GM12878 (cell line): ENCODE measurements at regions not wholly inside any gene's neighbourhood (a gene's known extent, or its start where the extent isn't known, plus 50 kb on each side); places are given as distances from the start of the nearest gene placed in this dataset.

ENCODE experiments used
- ATAC-seq: fragments of 200-7000 bp; cut with Tn5 transposase; 3 replicates; pipeline ENCODE4 v1.9.1; 2020; ENCODE audit warnings: mild to moderate bottlenecking, moderate library complexity
- BruUV-seq: library from RNA; stranded (reverse); fragments of 400-500 nt; replicated peaks from 2 replicates; lab custom pipeline; 2021; lab: Mats Ljungman, UMichigan
- CTCF ChIA-PET: fragments of 300-600 bp; sonication (Branson Sonifier 250); formaldehyde crosslinking; extraction: SDS; loops from one replicate; lab custom pipeline; 2021; ENCODE audit warnings: inconsistent platforms; lab: Yijun Ruan, JAX
- POLR2A ChIA-PET: fragments of 350-600 bp; formaldehyde crosslinking; extraction: SDS; loops from one replicate; lab custom pipeline; 2021; ENCODE audit warnings: inconsistent platforms; lab: Charles Lee
- RAD21 ChIA-PET: fragments of 300-600 bp; sonication (Branson Sonifier 250); formaldehyde crosslinking; loops from one replicate; lab custom pipeline; 2023; ENCODE audit warnings: antibody characterized with exemption; ENCODE audit not compliant: unreplicated experiment; lab: Charles Lee
- SMC1A ChIA-PET: fragments of 300-600 bp; sonication (Branson Sonifier 250); formaldehyde crosslinking; loops from one replicate; lab custom pipeline; 2023; ENCODE audit not compliant: unreplicated experiment, uncharacterized antibody; lab: Charles Lee
- DNase-seq: peaks from one replicate; pipeline ENCODE4 v3.0.0-alpha.2; 2011; ENCODE audit warnings: low read depth, low spot score
- FAIRE-seq: peaks from 3 replicates; lab custom pipeline; 2011; peaks lifted over from hg19 to GRCh38; lab: Jason Lieb, UNC
- H2AFZ ChIP-seq: 2 replicates; pipeline ENCODE4 v1.6.0; 2011; ENCODE audit warnings: low read depth, low read length, control low read depth; ENCODE audit not compliant: control insufficient read depth
- H3K27ac ChIP-seq: 2 replicates; pipeline ENCODE4 v1.5.1; 2011; ENCODE audit warnings: control low read depth; ENCODE audit not compliant: control insufficient read depth, insufficient read depth
- H3K27me3 ChIP-seq, 2 experiments: replicated peaks in 1 of 2; 2 replicates each; pipeline versions ENCODE4 v1.6.0 to v1.6.1; 2011; ENCODE audit warnings: low read length in 1 of 2; ENCODE audit not compliant: control insufficient read depth in 2 of 2, insufficient read depth in 2 of 2
- H3K36me3 ChIP-seq, 2 experiments: 2 replicates each; pipeline ENCODE4 v1.5.1; 2011; ENCODE audit warnings: low read length in 1 of 2; ENCODE audit not compliant: control insufficient read depth in 2 of 2, insufficient read depth in 2 of 2
- H3K4me1 ChIP-seq: 2 replicates; pipeline ENCODE4 v1.6.1; 2011; ENCODE audit warnings: mild to moderate bottlenecking, low read length, moderate library complexity, mixed read lengths; ENCODE audit not compliant: control insufficient read depth, insufficient read depth
- H3K4me2 ChIP-seq: 2 replicates; pipeline ENCODE4 v1.6.0; 2011; ENCODE audit warnings: control low read depth; ENCODE audit not compliant: control insufficient read depth, insufficient read depth
- H3K4me3 ChIP-seq: fragments of 200-600 bp; sonication (generic); 2 replicates; pipeline ENCODE4 v1.5.1; 2016
- H3K79me2 ChIP-seq: 2 replicates; pipeline ENCODE4 v1.6.0; 2011; ENCODE audit warnings: low read length; ENCODE audit not compliant: control insufficient read depth, insufficient read depth
- H3K9ac ChIP-seq: 2 replicates; pipeline ENCODE4 v1.8.0; 2011; ENCODE audit warnings: low read length, control low read depth, mixed read lengths; ENCODE audit not compliant: control insufficient read depth, insufficient read depth
- H3K9me3 ChIP-seq: replicated peaks from 3 replicates; pipeline ENCODE4 v1.5.1; 2011; ENCODE audit warnings: mild to moderate bottlenecking, low read length; ENCODE audit not compliant: control insufficient read depth, insufficient read depth
- H4K20me1 ChIP-seq: 2 replicates; pipeline ENCODE4 v1.6.0; 2011; ENCODE audit not compliant: control insufficient read depth, insufficient read depth
- CHD2 ChIP-seq: IDR thresholded peaks from 2 replicates; pipeline ENCODE4 v1.6.1; 2011; ENCODE audit warnings: low read depth, low read length, improper control_type of control experiment, borderline replicate concordance
- IKZF1 ChIP-seq: fragments of 450-650 bp; conservative IDR thresholded peaks from 2 replicates; pipeline ENCODE4 v1.6.1; 2017; ENCODE audit warnings: antibody characterized with exemption, mild to moderate bottlenecking
- MXI1 ChIP-seq: fragments of 150-350 bp; IDR thresholded peaks from 2 replicates; pipeline ENCODE4 v1.6.1; 2011; ENCODE audit warnings: low read depth, mild to moderate bottlenecking, inconsistent platforms, low read length, improper control_type of control experiment
- SPI1 ChIP-seq: IDR thresholded peaks from 2 replicates; pipeline ENCODE4 v1.6.1; 2011; ENCODE audit warnings: low read depth, mild to moderate bottlenecking, low read length, moderate library complexity, borderline replicate concordance; ENCODE audit not compliant: insufficient read depth
- WRNIP1 ChIP-seq: IDR thresholded peaks from 2 replicates; pipeline ENCODE4 v1.6.1; 2011; ENCODE audit warnings: low read depth, low read length, improper control_type of control experiment, borderline replicate concordance
- WGBS: methylation state at CpG from one replicate; pipeline ENCODE4 v1.1.6; 2016; ENCODE audit warnings: low lambda C conversion rate; ENCODE audit not compliant: insufficient replicate concordance, insufficient coverage; ENCODE audit errors: missing lambda C conversion rate; 5-methylcytosine and 5-hydroxymethylcytosine counted together
- in situ Hi-C: fragments of 300-500 bp; cut with MboI; formaldehyde crosslinking; loops from 9 replicates; pipeline ENCODE4 v1.14.3; 2018; ENCODE audit warnings: mixed read lengths
- intact Hi-C: fragments of 100-400 bp; cut with micrococcal nuclease; formaldehyde crosslinking; loops from one replicate; pipeline ENCODE4 v1.14.2; 2022; ENCODE audit not compliant: unreplicated experiment
- TF ChIP-seq, protein P1 (sequence below): IDR thresholded peaks from 2 replicates; pipeline ENCODE4 v1.6.1; 2012; ENCODE audit warnings: mild to moderate bottlenecking, low read depth, low read length
- TF ChIP-seq, protein P2 (sequence below): fragments of 150-350 bp; IDR thresholded peaks from 2 replicates; pipeline ENCODE4 v1.6.1; 2016; ENCODE audit warnings: low read depth, low read length
- TF ChIP-seq, protein P3 (sequence below): IDR thresholded peaks from 2 replicates; pipeline ENCODE4 v1.6.1; 2012; ENCODE audit warnings: low read depth, low read length, improper control_type of control experiment

DNA sequence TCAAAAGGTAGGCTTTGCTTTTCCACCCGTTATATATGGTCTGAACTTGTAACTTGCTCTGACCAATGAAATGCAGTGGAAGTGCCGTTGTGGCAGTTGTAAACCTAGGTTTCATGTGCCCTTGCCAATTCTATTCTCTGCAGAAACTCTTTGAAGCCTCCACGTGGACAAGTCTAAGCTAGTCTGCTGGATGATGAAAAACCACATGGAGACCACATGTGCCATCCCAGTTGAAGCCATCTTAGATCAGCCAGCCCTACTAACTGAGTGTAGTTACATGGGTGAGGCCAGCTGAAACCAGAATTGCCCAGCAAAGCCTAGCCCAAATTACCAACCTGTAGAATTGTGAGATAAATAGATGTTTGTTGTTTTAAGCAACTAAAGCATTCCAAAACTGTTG lies 183.7 kb upstream of the KCNH8 start:
- DNase-seq (no peak), FAIRE-seq (no peak), ATAC-seq (no peak)
- in situ Hi-C loops (no loop called here), intact Hi-C loops (no loop called here)
- Histone ChIP-seq H4K20me1 (no peaks in the 10 kb centered on the region), H3K4me3 (no peak overlapping the region), H3K4me2 (no peak overlapping the region), H3K79me2 (no peaks in the 10 kb centered on the region), H3K27me3 (no peaks in the 10 kb centered on the region), H3K27ac (no peak overlapping the region), H3K9ac (no peak overlapping the region), H3K36me3 (no peaks in the 10 kb centered on the region), H3K4me1 (no peaks in the 10 kb centered on the region), H3K9me3 (no peaks in the 10 kb centered on the region), H2AFZ (no peak overlapping the region)
- BruUV-seq: no TSS peak
- 5% methylated on average over 3 of the region's 3 CpGs for WGBS
- RAD21 ChIA-PET: no interaction called here
- SMC1A ChIA-PET: no interaction called here
- POLR2A ChIA-PET: no interaction called here
- no peak for TF ChIP-seq WRNIP1
- TF ChIP-seq, protein P1, sequence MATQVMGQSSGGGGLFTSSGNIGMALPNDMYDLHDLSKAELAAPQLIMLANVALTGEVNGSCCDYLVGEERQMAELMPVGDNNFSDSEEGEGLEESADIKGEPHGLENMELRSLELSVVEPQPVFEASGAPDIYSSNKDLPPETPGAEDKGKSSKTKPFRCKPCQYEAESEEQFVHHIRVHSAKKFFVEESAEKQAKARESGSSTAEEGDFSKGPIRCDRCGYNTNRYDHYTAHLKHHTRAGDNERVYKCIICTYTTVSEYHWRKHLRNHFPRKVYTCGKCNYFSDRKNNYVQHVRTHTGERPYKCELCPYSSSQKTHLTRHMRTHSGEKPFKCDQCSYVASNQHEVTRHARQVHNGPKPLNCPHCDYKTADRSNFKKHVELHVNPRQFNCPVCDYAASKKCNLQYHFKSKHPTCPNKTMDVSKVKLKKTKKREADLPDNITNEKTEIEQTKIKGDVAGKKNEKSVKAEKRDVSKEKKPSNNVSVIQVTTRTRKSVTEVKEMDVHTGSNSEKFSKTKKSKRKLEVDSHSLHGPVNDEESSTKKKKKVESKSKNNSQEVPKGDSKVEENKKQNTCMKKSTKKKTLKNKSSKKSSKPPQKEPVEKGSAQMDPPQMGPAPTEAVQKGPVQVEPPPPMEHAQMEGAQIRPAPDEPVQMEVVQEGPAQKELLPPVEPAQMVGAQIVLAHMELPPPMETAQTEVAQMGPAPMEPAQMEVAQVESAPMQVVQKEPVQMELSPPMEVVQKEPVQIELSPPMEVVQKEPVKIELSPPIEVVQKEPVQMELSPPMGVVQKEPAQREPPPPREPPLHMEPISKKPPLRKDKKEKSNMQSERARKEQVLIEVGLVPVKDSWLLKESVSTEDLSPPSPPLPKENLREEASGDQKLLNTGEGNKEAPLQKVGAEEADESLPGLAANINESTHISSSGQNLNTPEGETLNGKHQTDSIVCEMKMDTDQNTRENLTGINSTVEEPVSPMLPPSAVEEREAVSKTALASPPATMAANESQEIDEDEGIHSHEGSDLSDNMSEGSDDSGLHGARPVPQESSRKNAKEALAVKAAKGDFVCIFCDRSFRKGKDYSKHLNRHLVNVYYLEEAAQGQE: no peak
- TF ChIP-seq CHD2: no peak
- no peak for TF ChIP-seq IKZF1
- no peak for TF ChIP-seq SPI1
- TF ChIP-seq MXI1: no peak
- TF ChIP-seq, protein P2, sequence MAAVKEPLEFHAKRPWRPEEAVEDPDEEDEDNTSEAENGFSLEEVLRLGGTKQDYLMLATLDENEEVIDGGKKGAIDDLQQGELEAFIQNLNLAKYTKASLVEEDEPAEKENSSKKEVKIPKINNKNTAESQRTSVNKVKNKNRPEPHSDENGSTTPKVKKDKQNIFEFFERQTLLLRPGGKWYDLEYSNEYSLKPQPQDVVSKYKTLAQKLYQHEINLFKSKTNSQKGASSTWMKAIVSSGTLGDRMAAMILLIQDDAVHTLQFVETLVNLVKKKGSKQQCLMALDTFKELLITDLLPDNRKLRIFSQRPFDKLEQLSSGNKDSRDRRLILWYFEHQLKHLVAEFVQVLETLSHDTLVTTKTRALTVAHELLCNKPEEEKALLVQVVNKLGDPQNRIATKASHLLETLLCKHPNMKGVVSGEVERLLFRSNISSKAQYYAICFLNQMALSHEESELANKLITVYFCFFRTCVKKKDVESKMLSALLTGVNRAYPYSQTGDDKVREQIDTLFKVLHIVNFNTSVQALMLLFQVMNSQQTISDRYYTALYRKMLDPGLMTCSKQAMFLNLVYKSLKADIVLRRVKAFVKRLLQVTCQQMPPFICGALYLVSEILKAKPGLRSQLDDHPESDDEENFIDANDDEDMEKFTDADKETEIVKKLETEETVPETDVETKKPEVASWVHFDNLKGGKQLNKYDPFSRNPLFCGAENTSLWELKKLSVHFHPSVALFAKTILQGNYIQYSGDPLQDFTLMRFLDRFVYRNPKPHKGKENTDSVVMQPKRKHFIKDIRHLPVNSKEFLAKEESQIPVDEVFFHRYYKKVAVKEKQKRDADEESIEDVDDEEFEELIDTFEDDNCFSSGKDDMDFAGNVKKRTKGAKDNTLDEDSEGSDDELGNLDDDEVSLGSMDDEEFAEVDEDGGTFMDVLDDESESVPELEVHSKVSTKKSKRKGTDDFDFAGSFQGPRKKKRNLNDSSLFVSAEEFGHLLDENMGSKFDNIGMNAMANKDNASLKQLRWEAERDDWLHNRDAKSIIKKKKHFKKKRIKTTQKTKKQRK: no peak
- TF ChIP-seq, protein P3, sequence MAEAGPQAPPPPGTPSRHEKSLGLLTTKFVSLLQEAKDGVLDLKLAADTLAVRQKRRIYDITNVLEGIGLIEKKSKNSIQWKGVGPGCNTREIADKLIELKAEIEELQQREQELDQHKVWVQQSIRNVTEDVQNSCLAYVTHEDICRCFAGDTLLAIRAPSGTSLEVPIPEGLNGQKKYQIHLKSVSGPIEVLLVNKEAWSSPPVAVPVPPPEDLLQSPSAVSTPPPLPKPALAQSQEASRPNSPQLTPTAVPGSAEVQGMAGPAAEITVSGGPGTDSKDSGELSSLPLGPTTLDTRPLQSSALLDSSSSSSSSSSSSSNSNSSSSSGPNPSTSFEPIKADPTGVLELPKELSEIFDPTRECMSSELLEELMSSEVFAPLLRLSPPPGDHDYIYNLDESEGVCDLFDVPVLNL: no peak
- CTCF ChIA-PET: no interaction called here
